LoVo (cell line): ENCODE measurements at regions not wholly inside any gene's neighbourhood (a gene's known extent, or its start where the extent isn't known, plus 50 kb on each side); places are given as distances from the start of the nearest gene placed in this dataset.

Experiments
- DNase-seq: peaks from one replicate; pipeline ENCODE4 v3.0.0-alpha.2; 2016; ENCODE audit warnings: low spot score

DNA sequence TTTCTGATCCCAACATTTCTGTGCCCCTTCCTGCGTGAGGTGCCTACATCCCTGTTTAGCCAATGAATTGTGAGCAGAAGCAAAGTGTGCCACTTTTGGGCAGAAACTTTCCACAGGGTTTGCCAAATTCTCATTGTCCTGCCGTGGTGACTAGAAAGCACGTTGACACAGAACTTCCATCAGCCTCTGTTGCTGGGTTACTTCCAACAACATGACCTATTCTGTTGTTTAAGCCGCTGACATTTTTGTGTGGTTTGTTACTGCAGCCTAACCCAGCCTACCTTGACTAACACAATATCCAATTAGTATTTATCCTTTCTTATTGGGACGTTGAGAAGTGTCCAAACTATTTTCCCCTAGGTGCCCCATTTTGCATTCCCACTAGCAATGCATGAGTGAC lies 136.8 kb downstream of the URB2 start:
- DNase-seq: no peak

DNA sequence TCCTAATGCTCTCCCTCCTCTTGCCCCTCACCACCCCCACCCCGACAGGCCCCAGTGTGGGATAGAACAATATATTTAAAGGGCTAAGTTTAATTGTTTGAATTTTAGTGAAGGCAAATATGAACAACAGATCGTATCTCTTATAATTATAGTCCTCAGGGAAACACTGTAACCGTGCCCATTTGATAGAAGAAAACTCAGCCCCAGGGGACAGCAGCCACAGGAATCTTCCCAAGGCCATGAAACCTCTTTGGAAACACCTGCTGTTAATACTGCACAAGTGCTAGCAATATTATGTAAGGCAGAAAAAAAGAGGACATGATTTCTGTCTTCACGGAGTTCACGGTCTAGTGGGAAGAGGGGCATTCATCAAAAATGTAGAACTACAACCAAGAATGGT lies 142.2 kb downstream of the URB2 start:
- no peak for DNase-seq

DNA sequence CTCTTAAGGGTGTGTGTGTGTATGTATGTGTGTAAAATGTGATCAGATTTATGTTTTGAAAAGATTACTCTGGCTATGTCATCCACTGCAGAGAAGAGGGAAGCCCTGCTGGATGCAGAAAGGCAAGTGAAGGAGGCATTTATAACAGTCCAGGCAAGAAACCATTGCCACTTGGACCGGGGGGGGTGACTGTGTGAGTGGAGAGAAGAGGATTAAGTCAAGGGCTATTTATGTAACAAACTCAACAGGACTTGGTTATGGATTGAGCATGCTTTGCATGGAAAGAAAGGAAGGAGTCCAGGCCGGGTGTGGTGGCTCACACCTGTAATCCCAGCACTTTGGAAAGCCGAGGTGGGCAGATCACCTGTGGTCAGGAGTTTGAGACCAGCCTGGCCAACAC lies 143.0 kb downstream of the URB2 start:
- DNase-seq: no peak

DNA sequence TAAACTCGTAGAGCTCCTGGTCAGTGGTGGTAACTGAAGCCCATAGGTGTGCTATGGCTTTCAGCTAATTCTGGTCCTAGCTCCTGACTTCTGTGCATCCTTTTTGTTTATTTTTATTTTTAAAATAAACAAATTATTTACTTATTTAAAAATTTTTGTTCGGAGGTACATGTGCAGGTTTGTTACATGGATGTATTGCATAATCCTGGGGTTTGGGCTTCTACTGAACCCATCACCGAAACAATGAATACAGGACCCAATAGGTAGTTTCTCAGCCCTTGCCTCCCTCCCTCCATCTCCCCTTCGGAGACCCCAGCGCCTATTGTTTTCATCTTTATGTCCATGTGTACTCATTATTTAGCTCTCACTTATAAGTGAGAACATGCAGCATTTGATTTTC lies 143.8 kb downstream of the URB2 start:
- no peak for DNase-seq

DNA sequence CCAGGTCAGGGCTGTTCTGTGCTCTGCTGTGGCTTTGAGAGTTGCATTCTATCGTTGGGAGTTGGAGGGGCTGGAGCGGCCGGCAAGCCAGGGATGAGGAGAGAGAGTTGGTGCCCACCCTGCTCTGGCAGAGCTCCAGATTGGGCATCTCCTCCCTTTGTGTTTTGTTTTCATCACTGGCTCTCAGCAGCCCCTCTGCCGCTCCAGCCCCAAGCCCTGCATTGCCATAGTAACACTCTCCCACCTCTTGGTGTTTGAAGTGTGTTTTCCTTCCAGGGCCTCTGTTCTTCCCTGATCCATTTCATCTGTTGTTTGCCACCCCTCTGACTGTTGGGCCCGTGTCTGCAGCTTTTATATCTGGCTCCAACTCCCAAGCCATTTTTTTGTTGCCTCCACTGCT lies 152.7 kb downstream of the URB2 start:
- no peak for DNase-seq

DNA sequence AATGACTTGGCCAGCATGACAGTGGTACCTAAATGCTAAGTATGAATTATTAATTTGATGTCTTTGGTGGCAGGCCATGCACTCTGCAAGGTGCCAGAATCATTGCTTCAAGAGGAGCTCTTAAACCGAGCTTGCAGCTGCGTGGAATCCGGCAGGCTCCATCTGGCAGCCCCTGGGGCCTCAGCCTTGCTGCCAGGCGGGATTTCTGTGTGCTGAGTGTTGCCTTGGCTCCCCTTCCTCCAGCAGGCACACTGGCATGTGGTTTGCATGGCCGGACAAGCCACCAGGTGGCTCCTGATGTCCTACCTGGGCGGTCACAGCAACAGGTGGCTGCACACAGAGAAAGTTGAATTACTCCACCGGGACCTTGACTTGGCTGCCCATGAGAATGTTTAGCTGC lies 155.4 kb downstream of the URB2 start:
- no peak for DNase-seq

DNA sequence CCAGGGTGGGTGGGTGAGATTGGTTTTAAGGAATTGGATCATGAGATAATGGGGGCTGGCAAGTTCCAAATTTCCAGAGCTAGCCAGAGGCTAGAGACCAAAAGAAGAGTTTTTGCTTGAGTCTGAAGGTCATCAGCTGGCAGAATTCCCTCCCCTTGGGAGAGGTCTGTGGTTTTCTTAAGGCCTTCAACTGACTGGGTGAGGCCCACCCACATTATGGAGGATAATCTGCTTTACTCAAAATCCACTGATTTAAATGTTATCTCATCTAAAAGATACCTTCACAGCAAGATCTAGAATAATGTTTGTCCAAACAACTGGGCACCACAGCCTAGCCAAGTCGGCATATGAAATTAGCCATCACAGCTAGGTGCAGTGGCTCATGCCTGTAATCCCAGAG lies 156.4 kb downstream of the URB2 start:
- DNase-seq: no peak

DNA sequence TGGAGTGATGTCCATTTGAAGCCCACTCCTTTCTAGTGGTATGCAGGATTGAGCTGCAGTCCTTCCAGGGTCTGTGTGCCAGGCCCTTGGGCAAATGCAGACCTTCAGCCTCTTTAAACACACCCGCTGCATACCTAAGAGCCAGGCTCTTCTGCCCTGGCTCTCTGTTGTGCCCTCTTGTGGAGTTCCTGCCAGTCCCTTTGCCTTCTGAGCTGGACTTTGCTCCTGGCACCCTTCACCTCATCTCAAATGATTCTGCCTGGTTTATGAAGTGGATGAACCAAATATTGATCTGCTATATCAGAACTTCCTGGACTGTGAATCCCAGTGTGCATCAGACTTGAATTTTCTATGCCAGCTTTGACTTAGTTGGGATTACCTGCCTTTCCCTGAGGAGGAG lies 158.8 kb downstream of the URB2 start:
- no peak for DNase-seq

DNA sequence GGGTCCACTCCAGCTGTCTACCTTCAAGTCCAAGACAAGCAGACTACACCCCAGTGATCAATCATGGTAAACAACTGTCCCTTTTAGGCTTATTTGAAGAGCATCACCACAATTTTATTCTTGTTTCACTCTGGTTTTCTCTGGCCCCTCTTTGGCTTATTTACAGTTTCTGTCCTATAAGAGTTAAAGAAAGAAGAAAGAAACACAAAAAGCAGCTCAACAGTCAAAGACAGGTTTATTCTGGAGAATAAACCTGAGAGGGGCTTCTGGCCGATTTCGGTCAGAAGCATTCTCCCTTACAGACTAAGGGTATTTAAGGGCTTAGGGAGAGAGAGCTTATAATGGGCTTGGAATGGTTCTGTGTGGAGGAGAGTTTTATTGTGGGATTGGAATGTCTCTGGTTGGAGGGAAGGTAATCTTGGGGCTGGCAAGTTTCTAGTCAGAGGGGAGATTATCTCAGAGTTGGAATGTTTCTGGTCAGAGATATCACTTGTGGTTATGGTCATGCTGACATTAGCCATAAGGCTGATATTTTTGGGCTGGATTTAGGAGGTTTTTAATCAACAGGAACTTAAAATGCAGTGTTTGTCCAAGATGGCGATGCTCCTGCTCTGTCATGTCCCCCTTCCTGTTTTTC lies 161.0 kb downstream of the URB2 start:
- DNase-seq: no peak

DNA sequence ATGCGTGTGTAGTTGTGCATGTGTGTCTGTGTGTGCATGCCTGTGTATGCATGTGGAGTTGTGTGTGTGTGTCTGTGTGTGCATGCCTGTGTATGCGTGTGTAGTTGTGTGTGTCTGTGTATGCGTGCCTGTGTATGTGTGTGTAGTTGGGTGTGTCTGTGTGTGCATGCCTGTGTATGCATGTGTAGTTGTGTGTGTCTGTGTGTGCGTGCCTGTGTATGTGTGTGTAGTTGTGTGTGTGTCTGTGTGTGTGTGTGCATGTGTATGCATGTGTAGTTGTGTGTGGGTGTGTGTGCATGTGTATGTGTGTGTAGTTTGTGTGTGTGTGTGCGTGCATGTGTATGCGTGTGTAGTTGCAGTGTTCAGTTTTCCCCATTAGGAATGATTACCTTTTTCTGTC lies 162.0 kb downstream of the URB2 start:
- DNase-seq: no peak

DNA sequence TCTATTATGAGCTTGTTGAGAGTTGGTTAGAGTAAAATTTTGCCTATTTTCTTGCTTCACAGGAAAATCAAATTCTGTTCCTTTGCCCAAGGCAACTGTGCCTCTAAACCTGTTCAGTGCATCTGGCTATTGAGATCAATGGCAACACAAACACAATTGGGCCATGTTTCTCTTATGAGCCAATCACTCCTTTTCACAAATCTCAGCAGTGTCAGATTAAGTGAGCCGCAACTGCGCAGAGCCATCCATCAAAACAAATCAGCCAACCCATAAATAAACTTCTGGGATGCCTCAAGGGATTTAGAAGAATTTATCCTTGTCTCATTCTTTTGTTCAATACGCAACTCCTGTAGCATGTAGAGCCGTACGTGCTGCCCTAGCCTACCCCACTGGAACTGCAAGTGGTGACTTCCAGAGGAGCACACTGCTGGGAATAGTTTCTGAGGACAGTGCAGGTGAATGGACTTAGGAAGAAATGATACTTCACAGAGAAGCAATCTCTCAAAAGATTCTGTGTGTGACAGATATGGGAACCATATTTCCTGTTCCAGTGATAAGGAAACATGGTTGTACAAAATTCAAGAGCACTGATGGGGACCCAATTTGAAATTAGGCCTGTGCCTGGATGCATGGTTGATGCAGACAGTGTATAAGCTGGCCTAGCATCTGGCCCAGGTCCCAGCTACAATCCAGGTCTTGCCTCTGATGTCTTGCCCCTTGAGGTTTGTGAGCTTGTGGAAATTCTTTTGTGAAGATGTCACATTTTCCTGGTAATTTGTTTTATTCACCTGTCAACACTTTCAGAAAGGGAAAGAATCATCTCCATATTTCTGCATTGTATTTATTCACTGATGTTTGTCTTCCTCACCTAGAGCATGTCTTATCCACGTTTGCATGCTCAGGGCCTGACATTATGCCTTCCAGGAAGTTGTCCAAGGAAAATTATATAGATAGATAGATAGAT lies 166.2 kb downstream of the URB2 start:
- no peak for DNase-seq

DNA sequence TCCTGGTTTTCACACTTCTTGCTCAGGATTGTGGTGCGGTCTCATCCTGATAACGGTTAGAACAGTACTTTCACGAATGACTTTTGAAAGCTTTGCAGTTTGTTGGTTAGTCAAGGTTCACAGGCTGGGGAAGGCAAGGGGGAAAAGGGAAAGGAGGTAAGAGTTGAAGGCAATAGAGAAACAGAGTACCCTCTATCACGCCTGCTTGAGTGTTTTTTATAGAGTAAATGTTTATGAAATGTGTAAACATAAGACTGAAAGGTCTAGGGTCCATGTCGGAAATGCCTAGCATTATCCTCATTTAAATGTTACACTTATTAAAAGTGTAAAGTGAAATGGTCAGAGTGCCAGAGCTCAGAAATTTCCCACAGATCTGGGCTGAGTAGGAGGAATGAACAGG lies 167.4 kb downstream of the URB2 start:
- no peak for DNase-seq

DNA sequence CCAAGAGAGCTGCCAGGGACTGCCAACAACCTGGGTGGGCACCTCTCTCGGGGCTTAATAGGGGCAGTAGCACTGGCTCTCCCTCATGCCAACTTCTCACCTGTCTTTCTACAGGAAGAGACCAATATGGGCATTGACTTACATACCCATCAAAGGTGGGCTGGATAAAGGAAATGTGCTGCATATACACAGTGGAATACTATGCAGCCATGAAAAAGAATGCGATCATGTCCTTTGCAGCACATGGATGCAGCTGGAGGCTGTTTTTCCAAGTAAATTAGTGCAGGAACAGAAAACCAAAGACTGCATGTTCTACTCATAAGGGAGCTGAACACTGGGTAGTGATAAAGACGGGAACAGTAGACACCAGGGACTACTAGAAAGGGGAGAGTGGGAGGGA lies 172.5 kb downstream of the URB2 start:
- no peak for DNase-seq

DNA sequence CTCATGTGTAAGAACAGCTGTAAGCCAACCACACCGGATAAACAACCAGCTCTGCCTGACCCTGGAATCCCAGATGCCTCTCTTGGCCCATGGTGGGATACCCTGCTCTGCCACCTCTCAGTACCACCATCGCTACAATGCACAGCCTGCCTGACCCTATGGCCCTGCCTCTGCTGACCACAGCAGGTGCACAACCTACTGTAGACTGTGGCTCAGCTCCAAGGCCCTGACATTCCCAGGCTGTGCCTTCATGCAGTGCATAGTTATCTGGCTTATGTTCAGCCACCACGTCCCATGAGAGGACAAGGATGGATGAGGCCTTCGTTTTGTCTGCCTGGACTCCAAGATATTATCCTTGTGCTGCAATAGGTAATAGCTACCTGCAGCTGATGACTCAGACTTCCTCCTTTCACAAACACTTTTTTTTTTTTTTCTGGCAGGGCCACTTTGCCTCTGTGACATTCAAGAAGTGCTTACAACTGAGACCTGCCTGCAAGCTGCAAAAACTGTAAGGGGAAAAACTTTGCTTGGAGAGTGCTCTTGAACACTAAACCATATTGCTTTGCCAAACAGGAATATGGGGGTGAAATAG lies 177.7 kb downstream of the URB2 start:
- DNase-seq: peak; percentile 13

DNA sequence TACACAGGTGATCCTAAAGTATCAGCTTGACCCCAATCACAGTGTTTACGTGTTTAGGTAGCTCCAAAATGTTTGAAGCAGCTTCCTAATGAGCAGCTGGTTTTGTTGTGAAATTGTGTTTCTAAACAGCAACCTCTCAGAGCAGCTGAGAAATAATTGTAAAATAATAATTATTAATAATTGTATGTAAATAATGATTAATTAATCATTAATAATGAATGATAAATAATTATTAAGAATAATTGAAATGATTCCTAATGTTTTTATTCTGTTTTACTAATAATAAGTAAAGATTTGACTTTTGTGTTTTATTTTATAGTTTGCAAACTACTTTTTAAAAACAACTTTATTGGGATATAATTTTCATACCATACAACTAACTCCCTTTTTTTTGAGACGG lies 182.2 kb downstream of the URB2 start:
- DNase-seq: no peak

DNA sequence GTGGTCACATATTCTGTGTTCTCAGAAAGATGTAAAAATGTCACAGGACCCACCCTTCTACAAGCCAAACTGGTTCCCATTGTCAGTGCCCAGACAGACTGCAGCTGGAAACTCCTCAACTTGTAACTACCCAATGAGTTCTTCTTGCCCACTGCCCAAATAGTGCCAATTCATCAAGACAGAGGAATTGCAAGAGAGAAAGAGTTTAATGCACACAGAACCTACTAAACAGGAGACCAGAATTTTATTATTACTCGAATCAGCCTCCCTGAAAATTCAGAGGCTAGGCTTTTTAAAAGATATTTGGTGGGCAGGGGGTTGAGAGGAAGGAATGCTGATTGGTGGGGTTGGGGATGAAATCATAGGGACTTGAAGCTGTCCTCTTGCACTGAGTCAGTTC lies 184.1 kb downstream of the URB2 start:
- no peak for DNase-seq

DNA sequence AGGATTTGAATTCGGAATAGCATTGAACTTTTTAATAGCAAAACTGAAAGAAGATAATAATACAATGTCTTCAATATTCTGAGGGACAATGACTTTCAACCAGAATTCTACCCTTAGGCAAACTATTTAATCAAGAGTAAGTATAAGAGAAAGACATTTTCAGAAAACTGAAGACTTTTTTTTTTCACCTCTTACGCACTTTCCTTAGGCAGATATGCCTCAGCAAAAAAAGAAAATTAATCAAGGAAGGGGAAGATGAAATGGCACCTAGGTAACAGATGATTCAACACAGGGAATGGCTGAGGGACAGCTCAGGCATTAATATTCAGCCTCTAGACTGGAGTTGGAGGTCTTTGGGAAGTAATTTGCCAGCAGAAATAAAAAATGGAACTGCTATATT lies 184.9 kb downstream of the URB2 start:
- DNase-seq: no peak

DNA sequence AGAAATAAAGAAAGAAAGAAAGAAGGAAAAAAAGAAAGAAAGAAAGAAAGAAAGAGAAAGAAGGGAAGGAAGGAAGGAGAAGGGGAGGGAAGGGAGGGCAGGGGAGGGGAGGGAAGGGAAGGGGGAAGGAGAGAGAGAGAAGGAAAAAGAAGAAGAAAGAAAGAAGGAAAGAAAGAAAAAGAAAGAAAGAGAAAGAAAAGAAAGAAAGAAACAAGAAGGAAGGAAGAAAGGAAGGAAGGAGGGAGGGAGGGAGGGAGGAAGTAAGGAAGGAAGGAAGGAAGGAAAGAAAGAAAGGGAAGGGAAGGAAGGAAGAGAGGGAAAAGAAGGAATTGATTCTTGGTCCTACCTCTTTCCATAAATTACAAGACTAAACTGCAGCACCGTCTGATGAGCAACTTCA lies 186.1 kb downstream of the URB2 start:
- no peak for DNase-seq

DNA sequence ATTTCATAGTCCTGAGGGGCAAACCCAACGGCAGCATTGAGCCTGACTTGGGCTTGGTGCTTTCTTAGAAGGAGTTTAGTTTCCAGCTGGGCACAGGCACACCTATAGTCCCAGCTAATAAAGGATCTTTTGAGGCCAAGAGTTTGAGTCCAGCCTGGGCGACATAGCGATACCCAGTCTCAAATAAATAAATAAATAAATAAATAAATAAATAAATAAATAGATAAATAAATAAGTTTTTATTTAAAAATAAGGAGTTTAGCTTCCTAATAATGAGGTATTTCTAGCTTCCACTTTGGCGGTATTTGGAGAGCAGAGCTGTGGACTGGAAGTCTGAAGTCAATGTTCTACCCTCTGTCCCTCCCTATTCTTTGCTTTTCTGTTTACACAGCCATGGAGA lies 186.6 kb downstream of the URB2 start:
- DNase-seq: no peak

DNA sequence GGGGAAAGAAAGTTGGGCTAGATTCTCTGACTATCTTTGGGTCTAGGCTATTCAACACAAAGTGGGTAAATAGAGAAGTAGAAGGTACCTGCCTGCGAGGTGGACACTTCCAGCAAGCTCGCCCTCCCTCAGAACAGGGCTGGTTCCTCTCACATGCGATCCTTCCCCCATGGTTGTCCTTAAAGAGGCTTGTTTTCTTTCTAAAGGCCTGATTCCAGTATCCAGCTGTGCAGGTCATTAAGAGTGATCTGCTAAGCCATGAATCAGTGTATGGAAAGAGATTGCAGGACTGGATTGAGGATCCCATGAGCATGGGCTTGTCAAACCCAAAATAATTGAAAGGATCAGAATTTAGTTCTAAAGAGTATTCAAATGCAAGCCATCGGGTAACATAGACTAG lies 189.0 kb downstream of the URB2 start:
- no peak for DNase-seq

DNA sequence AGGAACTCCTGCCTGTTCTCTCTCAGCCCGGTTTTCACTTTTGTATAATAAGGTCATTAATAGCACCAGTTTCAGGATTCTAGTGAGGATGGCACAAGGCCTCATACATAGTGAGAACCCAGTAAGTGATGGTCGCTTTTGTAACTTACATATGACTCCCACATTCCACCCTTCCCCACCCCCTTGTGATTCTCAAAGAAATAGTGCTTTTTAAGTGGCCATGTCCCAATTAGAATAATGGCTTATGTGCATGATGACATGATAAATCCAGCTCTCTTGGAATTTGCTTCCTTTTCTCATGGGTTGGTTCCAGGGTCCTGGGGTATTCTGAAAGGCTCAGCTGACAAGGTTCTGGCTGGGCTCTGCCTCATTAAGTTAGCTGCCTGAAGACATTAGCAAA lies 189.9 kb downstream of the URB2 start:
- DNase-seq: no peak

DNA sequence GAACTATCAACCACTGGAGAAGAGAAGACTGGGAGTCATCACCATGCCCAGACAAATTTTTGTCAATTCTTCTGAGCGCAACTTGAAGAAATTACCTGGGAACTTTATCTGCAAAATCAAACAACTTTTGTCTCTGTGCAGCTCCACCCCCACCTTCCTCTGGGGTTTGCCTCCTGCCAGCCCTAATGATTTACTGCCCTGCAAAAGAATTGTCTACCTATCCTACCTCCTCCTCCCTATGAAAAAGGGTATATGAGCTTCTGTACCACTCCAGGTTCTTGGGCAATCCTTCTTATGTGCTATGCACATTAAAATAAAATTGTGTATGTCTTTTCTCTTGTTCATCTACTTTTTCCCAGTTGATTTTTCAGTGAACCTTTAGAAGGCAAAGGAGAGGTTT lies 191.9 kb downstream of the URB2 start:
- DNase-seq: no peak

DNA sequence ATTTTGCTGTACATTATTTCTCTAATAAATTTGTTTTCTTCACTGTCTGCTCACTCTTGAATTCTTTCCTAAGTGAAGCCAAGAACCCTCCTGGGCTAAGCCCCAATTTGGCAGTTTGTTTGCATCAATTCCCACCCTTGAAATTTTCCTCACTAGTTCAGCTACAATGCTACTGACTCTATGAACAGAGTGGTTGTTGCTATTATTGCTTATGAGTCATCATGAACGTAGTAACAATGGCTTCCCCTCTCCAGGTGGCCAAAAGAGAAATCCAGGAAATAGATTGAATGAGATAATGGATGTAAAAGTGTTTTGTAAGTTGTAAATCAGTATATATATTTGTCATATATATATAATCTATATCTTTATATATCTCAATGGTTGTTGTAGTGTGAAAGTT lies 193.0 kb downstream of the URB2 start:
- no peak for DNase-seq
